Hepatocyte (in vitro differentiated cells): ENCODE measurements at regions not wholly inside any gene's neighbourhood (a gene's known extent, or its start where the extent isn't known, plus 50 kb on each side); places are given as distances from the start of the nearest gene placed in this dataset.

Experiments
- DNase-seq: peaks from one replicate; pipeline ENCODE4 v3.0.0-alpha.2; 2016; ENCODE audit warnings: low spot score
- H2AFZ ChIP-seq: fragments of 200-600 bp; sonication (generic); 2 replicates; pipeline ENCODE4 v1.6.0; 2016; ENCODE audit warnings: antibody characterized with exemption, mild to moderate bottlenecking
- H3K27ac ChIP-seq: fragments of 200-600 bp; sonication (generic); 2 replicates; pipeline ENCODE4 v1.5.1; 2016; ENCODE audit warnings: mild to moderate bottlenecking
- H3K27me3 ChIP-seq: fragments of 200-600 bp; sonication (generic); 2 replicates; pipeline ENCODE4 v1.6.1; 2016
- H3K36me3 ChIP-seq: fragments of 200-600 bp; sonication (generic); replicated peaks from 2 replicates; pipeline ENCODE4 v1.5.1; 2016; ENCODE audit warnings: low read depth; ENCODE audit not compliant: insufficient read depth
- H3K4me1 ChIP-seq: fragments of 200-600 bp; sonication (generic); 2 replicates; pipeline ENCODE4 v1.5.1; 2016; ENCODE audit warnings: mild to moderate bottlenecking, moderate library complexity; ENCODE audit not compliant: insufficient read depth
- H3K4me2 ChIP-seq: fragments of 200-600 bp; sonication (generic); 2 replicates; pipeline ENCODE4 v1.6.0; 2016
- H3K4me3 ChIP-seq: fragments of 200-600 bp; sonication (generic); 2 replicates; pipeline ENCODE4 v1.5.1; 2016; ENCODE audit warnings: mild to moderate bottlenecking
- H3K79me2 ChIP-seq: fragments of 200-600 bp; sonication (generic); 2 replicates; pipeline ENCODE4 v1.6.0; 2017; ENCODE audit warnings: mild to moderate bottlenecking
- H3K9me2 ChIP-seq: fragments of 200-600 bp; sonication (generic); replicated peaks from 2 replicates; pipeline ENCODE4 v1.6.0; 2017; ENCODE audit warnings: mild to moderate bottlenecking; ENCODE audit not compliant: insufficient read depth
- H3K9me3 ChIP-seq: fragments of 200-600 bp; sonication (generic); 2 replicates; pipeline ENCODE4 v1.5.1; 2016; ENCODE audit warnings: low read depth, mild to moderate bottlenecking
- H4K20me1 ChIP-seq: fragments of 200-600 bp; sonication (generic); 2 replicates; pipeline ENCODE4 v1.6.0; 2016; ENCODE audit warnings: mild to moderate bottlenecking; ENCODE audit not compliant: insufficient read depth, poor library complexity, severe bottlenecking
- CTCF ChIP-seq: fragments of 200-600 bp; sonication (generic); IDR thresholded peaks from 2 replicates; pipeline ENCODE4 v1.5.1; 2016; ENCODE audit warnings: antibody characterized with exemption, mild to moderate bottlenecking; ENCODE audit not compliant: poor library complexity
- EZH2 ChIP-seq: fragments of 200-600 bp; sonication (generic); IDR thresholded peaks from 2 replicates; pipeline ENCODE4 v1.6.1; 2016; ENCODE audit warnings: antibody characterized with exemption, mild to moderate bottlenecking, borderline replicate concordance
- EZH2phosphoT487 ChIP-seq: fragments of 200-600 bp; sonication (generic); IDR thresholded peaks from one replicate; pipeline ENCODE4 v1.6.1; 2018; ENCODE audit warnings: antibody characterized with exemption, mild to moderate bottlenecking, low read depth, moderate library complexity; ENCODE audit not compliant: unreplicated experiment, severe bottlenecking
- WGBS: methylation state at CpG from one replicate; pipeline ENCODE4 v1.1.6; 2016; ENCODE audit warnings: low lambda C conversion rate; ENCODE audit errors: missing lambda C conversion rate; 5-methylcytosine and 5-hydroxymethylcytosine counted together

- Histone ChIP-seq H3K9me3 (no peaks in the 10 kb centered on the region), H4K20me1 (no peaks in the 10 kb centered on the region)
- 78% methylated on average over 2 of the region's 2 CpGs for WGBS
Observed at GRCh38 chr1:218494449-218494852, 149.3 kb downstream of the TGFB2 start.

GRCh38 chr1:218495931-218496330, 150.8 kb downstream of the TGFB2 start:
- Histone ChIP-seq H4K20me1 (no peaks in the 10 kb centered on the region), H2AFZ (no peak overlapping the region), H3K9me3 (no peaks in the 10 kb centered on the region), H3K9me2 (no peaks in the 10 kb centered on the region), H3K27me3 (no peaks in the 10 kb centered on the region), H3K79me2 (no peaks in the 10 kb centered on the region), H3K27ac (no peak overlapping the region), H3K36me3 (no peaks in the 10 kb centered on the region), H3K4me2 (no peak overlapping the region), H3K4me3 (no peak overlapping the region), H3K4me1 (peaks cover 3% of the 10 kb centered on the region)
- 77% methylated on average over 3 of the region's 3 CpGs for WGBS
- no peak for TF ChIP-seq EZH2phosphoT487
- TF ChIP-seq EZH2 = no peak
- no peak for TF ChIP-seq CTCF
- no peak for DNase-seq

More at GRCh38 chr1:218494449-218494852, 149.3 kb downstream of the TGFB2 start:
- no peak overlapping the region for H3K4me3 ChIP-seq
- peaks cover 3% of the 10 kb centered on the region for H3K4me1 ChIP-seq
- H3K27ac ChIP-seq = no peak overlapping the region
- no peaks in the 10 kb centered on the region for H3K79me2 ChIP-seq
- no peak for TF ChIP-seq CTCF
- TF ChIP-seq EZH2 = no peak
- no peak for TF ChIP-seq EZH2phosphoT487
- H3K36me3 ChIP-seq = no peaks in the 10 kb centered on the region
- H3K4me2 ChIP-seq = no peak overlapping the region
- no peaks in the 10 kb centered on the region for H3K9me2 ChIP-seq
- H2AFZ ChIP-seq = no peak overlapping the region
- DNase-seq = no peak
- H3K27me3 ChIP-seq = no peaks in the 10 kb centered on the region

- peaks cover 3% of the 10 kb centered on the region for H3K4me1 ChIP-seq
- no peaks in the 10 kb centered on the region for H3K9me3 ChIP-seq
- H3K27ac ChIP-seq = no peak overlapping the region
- no peaks in the 10 kb centered on the region for H3K9me2 ChIP-seq
- no peak overlapping the region for H3K4me2 ChIP-seq
- H4K20me1 ChIP-seq = no peaks in the 10 kb centered on the region
- WGBS = 70% methylated on average over 2 of the region's 2 CpGs
- H2AFZ ChIP-seq = no peak overlapping the region
- H3K4me3 ChIP-seq = no peak overlapping the region
- peak; percentile 71 for DNase-seq
- H3K36me3 ChIP-seq = no peaks in the 10 kb centered on the region
- no peaks in the 10 kb centered on the region for H3K79me2 ChIP-seq
- TF ChIP-seq EZH2 = no peak
- H3K27me3 ChIP-seq = no peaks in the 10 kb centered on the region
Observed at GRCh38 chr1:218496561-218496960, 151.4 kb downstream of the TGFB2 start.

- H3K27ac ChIP-seq = peak overlapping the region; percentile 80
Observed at GRCh38 chr1:218498056-218498938, 153.2 kb downstream of the TGFB2 start.

More at GRCh38 chr1:218498056-218498938, 153.2 kb downstream of the TGFB2 start:
- H3K27me3 ChIP-seq = no peaks in the 10 kb centered on the region
- peak overlapping the region; percentile 69 for H3K4me2 ChIP-seq
- TF ChIP-seq EZH2phosphoT487 (no peak), CTCF (no peak), EZH2 (no peak)
- H3K36me3 ChIP-seq = no peaks in the 10 kb centered on the region
- H2AFZ ChIP-seq = peak overlapping the region; percentile 83
- WGBS = 64% methylated on average over 8 of the region's 8 CpGs
- DNase-seq = no peak
- H4K20me1 ChIP-seq = no peaks in the 10 kb centered on the region
- no peaks in the 10 kb centered on the region for H3K9me3 ChIP-seq
- peaks cover 3% of the 10 kb centered on the region for H3K4me1 ChIP-seq
- H3K9me2 ChIP-seq = no peaks in the 10 kb centered on the region
- H3K4me3 ChIP-seq = no peak overlapping the region
- no peaks in the 10 kb centered on the region for H3K79me2 ChIP-seq
